GM10248 (cell line): ENCODE measurements at regions not wholly inside any gene's neighbourhood (a gene's known extent, or its start where the extent isn't known, plus 50 kb on each side); places are given as distances from the start of the nearest gene placed in this dataset.

Experiments used
- CTCF ChIA-PET: fragments of 300-600 bp; sonication (Branson Sonifier 250); formaldehyde crosslinking; extraction: SDS; loops from one replicate; lab custom pipeline; 2021; ENCODE audit warnings: antibody characterized with exemption; lab: Yijun Ruan, JAX
- POLR2A ChIA-PET: fragments of 350-650 bp; sonication (Branson Sonifier 250); formaldehyde crosslinking; extraction: SDS; loops from one replicate; lab custom pipeline; 2020; ENCODE audit warnings: antibody characterized with exemption; lab: Yijun Ruan, JAX
- DNase-seq: peaks from one replicate; pipeline ENCODE4 v3.0.0; 2012; ENCODE audit errors: extremely low spot score
- CTCF ChIP-seq: IDR thresholded peaks from 2 replicates; pipeline ENCODE4 v1.5.1; 2012; ENCODE audit warnings: mild to moderate bottlenecking, low read depth; ENCODE audit errors: extremely low read depth, missing control alignments, control extremely low read depth

DNA sequence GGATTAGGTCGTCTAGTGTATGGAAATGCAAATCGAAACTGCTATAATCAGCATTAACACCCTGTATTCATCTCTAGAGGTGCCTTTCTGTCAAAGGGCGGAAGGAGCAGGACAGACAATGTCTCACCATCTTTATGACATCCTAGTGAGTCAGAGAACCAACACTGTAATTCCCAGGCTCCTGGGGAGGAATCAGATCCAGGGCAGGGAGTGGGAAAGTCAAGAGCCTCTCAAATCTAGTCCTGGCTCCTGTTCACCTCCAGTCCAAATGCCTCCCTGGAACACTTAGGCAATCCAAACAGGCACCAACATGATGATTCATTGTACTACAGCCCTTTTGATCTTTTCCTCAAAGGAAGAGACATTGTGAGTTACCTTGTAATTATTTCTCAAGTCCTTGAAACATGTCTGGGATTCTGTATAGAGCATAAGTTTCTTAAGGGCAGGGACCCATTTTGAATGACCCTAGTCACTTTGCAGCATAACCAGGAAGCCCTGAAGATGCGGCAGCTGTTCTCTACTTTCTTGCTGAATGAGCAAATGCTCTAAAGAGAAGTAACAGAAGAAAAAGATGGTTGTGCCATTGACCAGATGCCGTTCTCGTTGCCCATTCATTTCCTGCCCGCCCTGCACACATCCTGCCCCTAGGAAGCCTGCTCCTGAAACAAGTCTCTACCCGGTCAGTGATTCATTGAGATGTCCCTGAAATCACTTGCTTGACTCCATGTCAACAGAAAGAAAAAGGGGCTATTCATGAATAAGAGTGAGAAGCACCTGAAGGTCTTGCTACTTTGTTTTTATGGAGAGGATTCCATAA, 112.8 kb upstream of the JARID2 start:
- POLR2A ChIA-PET: no interaction called here
- no peak for TF ChIP-seq CTCF

DNA sequence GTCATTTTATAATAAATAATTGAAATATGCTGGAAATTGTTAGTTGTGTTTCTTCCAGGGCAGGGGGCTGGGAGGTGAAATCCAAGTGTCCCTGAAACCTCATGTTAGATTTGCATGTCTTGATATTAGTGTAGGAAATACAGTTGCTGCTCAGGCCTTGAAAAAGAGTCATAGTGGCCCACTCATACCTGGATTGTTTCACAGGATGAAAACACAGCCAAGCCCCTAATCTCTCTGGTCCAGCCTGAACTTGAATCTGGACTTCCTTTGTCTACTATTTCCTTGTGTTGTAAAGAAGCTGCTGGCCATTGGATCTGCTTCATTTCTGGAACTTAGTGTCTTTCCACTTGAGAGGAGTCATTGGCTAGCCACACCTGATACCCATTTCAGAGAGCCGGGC, 108.8 kb upstream of the JARID2 start:
- DNase-seq: no peak
- TF ChIP-seq CTCF: no peak
- POLR2A ChIA-PET: no interaction called here
- CTCF ChIA-PET: no interaction called here

More for the DNA sequence above, 112.8 kb upstream of the JARID2 start:
- no peak for DNase-seq
- CTCF ChIA-PET: no interaction called here

- no peak for TF ChIP-seq CTCF
- ChIA-PET POLR2A (no interaction called here), CTCF (interaction anchor here (1.2 kb wide), 1 partner anchor 8 kb away, joined by 3 read pairs; no protein-coding TSS in a partner anchor)
- DNase-seq: no peak
These were observed 102.8 kb upstream of the JARID2 start for GRCh38 chr6:15143086-15143485.

DNA sequence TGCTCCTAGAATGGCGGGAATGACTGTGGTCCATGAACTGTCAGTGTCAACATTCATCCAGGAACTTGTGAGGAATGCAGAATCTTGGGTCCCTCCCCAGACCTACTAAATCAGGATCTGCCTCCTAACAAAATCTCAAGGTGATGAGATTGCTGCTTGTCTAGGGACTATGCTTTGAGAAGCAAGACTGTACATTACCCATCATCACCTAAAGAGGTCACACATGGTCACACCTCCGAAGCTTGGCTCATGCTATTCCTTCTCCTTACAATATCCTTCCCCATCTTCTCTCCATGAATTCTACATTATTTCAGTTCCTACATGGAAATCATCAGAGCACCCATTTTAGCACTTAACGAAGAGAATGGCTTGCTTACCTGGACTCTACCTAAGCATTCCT, 102.3 kb upstream of the JARID2 start:
- CTCF ChIA-PET: no interaction called here
- POLR2A ChIA-PET: no interaction called here
- TF ChIP-seq CTCF: no peak
- DNase-seq: no peak

DNA sequence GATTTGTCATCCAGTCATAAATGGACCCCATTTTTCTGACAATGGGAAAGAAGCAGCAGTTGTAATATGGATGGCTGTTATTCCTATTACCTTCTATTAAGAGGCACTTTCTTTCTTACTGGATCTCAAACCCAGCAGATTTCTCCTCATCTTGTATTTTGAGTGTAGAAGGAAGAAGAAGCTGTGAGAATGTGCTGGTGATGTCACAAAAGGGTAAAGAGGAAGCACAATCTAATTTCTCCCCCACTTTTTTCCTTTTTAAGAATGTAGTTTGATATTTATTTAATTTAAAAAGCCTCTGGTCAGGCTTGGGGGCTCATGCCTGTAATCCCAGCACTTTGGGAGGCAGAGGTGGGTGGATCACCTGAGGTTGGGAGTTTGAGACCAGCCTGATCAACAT, 100.0 kb upstream of the JARID2 start:
- ChIA-PET POLR2A (interaction anchor here (0.6 kb wide), 1 partner anchor 1018 kb away, joined by 3 read pairs; no protein-coding TSS in a partner anchor), CTCF (interaction anchor here (0.7 kb wide), 1 partner anchor 226 kb away, joined by 3 read pairs; no protein-coding TSS in a partner anchor)
- no peak for DNase-seq
- TF ChIP-seq CTCF: no peak

DNA sequence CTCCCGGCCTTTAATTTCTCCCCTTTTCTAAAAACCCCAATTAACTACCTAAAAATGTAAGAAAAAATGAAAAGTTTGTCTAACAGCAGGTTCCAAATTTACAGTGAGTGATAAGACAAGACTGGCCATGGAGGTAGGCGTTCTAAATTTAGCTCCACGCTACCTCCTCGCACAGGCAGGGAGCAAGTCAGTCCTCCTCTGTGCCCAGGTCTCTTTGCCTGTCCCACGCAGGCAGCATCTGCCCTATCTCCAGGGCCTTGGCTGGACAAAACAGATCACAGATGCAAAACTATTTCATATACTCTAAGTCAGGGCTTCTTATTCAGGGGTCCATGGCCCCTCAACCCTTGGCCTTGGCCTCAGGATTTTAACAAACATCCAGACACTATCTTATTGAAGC, 98.0 kb upstream of the JARID2 start:
- TF ChIP-seq CTCF: no peak
- no peak for DNase-seq
- POLR2A ChIA-PET: interaction anchor here (0.5 kb wide), 1 partner anchor 176 kb away, joined by 5 read pairs; no protein-coding TSS in a partner anchor
- CTCF ChIA-PET: interaction anchor here (1.2 to 1.7 kb wide), 3 partner anchors 13 to 773 kb away, joined by 3 read pairs; no protein-coding TSS in a partner anchor
